OCI-LY1 (cell line): ENCODE measurements at regions not wholly inside any gene's neighbourhood (a gene's known extent, or its start where the extent isn't known, plus 50 kb on each side); places are given as distances from the start of the nearest gene placed in this dataset.

Experiments
- EZH2 ChIP-seq: fragments of 200-600 bp; sonication (generic), shearing (Covaris generic); IDR thresholded peaks from 2 replicates; pipeline ENCODE4 v1.8.0; 2017; ENCODE audit warnings: borderline replicate concordance, mixed run types, mild to moderate bottlenecking, antibody characterized with exemption, low read length, moderate library complexity, mixed read lengths
- TF ChIP-seq, protein P1 (sequence below): fragments of 200-600 bp; sonication (generic), shearing (Covaris generic); IDR thresholded peaks from 2 replicates; pipeline ENCODE4 v1.5.1; 2017; ENCODE audit warnings: mild to moderate bottlenecking, antibody characterized with exemption, low read length, moderate library complexity, mixed read lengths

DNA sequence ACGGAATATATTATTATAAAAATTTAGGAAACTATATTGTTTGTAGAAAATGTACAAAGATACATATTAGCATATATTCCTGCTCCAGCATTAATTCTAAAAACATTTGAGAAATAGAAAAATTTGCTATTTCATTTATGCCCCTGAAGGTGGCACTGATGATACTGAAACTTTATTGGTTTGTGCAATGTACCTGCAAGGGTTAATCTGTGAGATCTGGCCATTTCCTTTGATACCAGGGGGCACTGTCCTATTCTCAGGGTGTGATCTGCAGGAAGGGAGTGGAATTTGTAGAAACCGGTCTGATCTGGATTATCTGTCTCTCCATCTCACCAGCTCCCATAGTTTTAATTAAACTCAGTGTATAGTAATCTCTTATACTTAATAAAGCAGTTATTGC lies 625.1 kb upstream of the IMPG1 start:
- TF ChIP-seq, protein P1, sequence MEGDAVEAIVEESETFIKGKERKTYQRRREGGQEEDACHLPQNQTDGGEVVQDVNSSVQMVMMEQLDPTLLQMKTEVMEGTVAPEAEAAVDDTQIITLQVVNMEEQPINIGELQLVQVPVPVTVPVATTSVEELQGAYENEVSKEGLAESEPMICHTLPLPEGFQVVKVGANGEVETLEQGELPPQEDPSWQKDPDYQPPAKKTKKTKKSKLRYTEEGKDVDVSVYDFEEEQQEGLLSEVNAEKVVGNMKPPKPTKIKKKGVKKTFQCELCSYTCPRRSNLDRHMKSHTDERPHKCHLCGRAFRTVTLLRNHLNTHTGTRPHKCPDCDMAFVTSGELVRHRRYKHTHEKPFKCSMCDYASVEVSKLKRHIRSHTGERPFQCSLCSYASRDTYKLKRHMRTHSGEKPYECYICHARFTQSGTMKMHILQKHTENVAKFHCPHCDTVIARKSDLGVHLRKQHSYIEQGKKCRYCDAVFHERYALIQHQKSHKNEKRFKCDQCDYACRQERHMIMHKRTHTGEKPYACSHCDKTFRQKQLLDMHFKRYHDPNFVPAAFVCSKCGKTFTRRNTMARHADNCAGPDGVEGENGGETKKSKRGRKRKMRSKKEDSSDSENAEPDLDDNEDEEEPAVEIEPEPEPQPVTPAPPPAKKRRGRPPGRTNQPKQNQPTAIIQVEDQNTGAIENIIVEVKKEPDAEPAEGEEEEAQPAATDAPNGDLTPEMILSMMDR, result no peak; the same call in 1 of the 2 replicates
- no peak for TF ChIP-seq EZH2
